HFFc6 (cell line): ENCODE measurements at regions not wholly inside any gene's neighbourhood (a gene's known extent, or its start where the extent isn't known, plus 50 kb on each side); places are given as distances from the start of the nearest gene placed in this dataset.

Experiments
- DNase-seq: peaks from one replicate; pipeline ENCODE4 v3.0.0-alpha.2; 2018
- H3K27ac Mint-ChIP-seq: 2 replicates; pipeline ENCODE4 v1.8.0; 2020; ENCODE audit warnings: mild to moderate bottlenecking, mixed read lengths
- H3K27me3 Mint-ChIP-seq: 2 replicates; pipeline ENCODE4 v1.8.0; 2021; ENCODE audit warnings: mild to moderate bottlenecking, moderate library complexity, mixed read lengths; ENCODE audit not compliant: insufficient read depth
- H3K36me3 Mint-ChIP-seq: 2 replicates; pipeline ENCODE4 v1.8.0; 2021; ENCODE audit warnings: low read depth, mixed read lengths
- H3K4me1 Mint-ChIP-seq: 2 replicates; pipeline ENCODE4 v1.8.0; 2020; ENCODE audit warnings: low read depth, mixed read lengths
- H3K4me3 Mint-ChIP-seq: 2 replicates; pipeline ENCODE4 v1.8.0; 2020; ENCODE audit warnings: mild to moderate bottlenecking, moderate library complexity, mixed read lengths
- H3K9me3 Mint-ChIP-seq: 2 replicates; pipeline ENCODE4 v1.8.0; 2020; ENCODE audit warnings: mild to moderate bottlenecking, mixed read lengths
- CTCF ChIP-seq: fragments of 200-600 bp; sonication (generic); IDR thresholded peaks from 2 replicates; pipeline ENCODE4 v1.5.0; 2021; ENCODE audit warnings: antibody characterized with exemption, mild to moderate bottlenecking

- Mint-ChIP-seq H3K36me3 (no peaks in the 10 kb centered on the region), H3K27me3 (no peaks in the 10 kb centered on the region), H3K27ac (no peak overlapping the region), H3K4me1 (no peaks in the 10 kb centered on the region), H3K9me3 (peaks cover 43% of the 10 kb centered on the region), H3K4me3 (no peak overlapping the region)
- DNase-seq: no peak
- TF ChIP-seq CTCF: no peak
Measured at GRCh38 chr2:80854831-80855230, 550.3 kb upstream of the LRRTM1 start.

- TF ChIP-seq CTCF: no peak
- Mint-ChIP-seq H3K27ac (no peak overlapping the region), H3K4me1 (no peaks in the 10 kb centered on the region), H3K36me3 (no peaks in the 10 kb centered on the region), H3K4me3 (no peak overlapping the region), H3K9me3 (peaks cover 40% of the 10 kb centered on the region), H3K27me3 (no peaks in the 10 kb centered on the region)
- no peak for DNase-seq
Measured at GRCh38 chr2:80852808-80853139, 548.2 kb upstream of the LRRTM1 start.

GRCh38 chr2:80852079-80852807, 547.7 kb upstream of the LRRTM1 start:
- no peak for DNase-seq
- peaks cover 37% of the 10 kb centered on the region for H3K9me3 Mint-ChIP-seq
- no peak overlapping the region for H3K4me3 Mint-ChIP-seq
- H3K4me1 Mint-ChIP-seq: no peaks in the 10 kb centered on the region
- no peaks in the 10 kb centered on the region for H3K36me3 Mint-ChIP-seq
- H3K27ac Mint-ChIP-seq: no peak overlapping the region
- no peak for TF ChIP-seq CTCF
- no peaks in the 10 kb centered on the region for H3K27me3 Mint-ChIP-seq

GRCh38 chr2:80830891-80831290, 526.3 kb upstream of the LRRTM1 start:
- Mint-ChIP-seq H3K4me1 (no peaks in the 10 kb centered on the region), H3K9me3 (peaks cover 27% of the 10 kb centered on the region), H3K27ac (no peak overlapping the region), H3K27me3 (no peaks in the 10 kb centered on the region), H3K4me3 (no peak overlapping the region), H3K36me3 (no peaks in the 10 kb centered on the region)
- DNase-seq: no peak
- no peak for TF ChIP-seq CTCF

- no peak for TF ChIP-seq CTCF
- H3K4me1 Mint-ChIP-seq: no peaks in the 10 kb centered on the region
- no peak overlapping the region for H3K4me3 Mint-ChIP-seq
- no peak overlapping the region for H3K27ac Mint-ChIP-seq
- H3K27me3 Mint-ChIP-seq: no peaks in the 10 kb centered on the region
- no peak for DNase-seq
- H3K9me3 Mint-ChIP-seq: peaks cover 36% of the 10 kb centered on the region
- H3K36me3 Mint-ChIP-seq: no peaks in the 10 kb centered on the region
Measured at GRCh38 chr2:80822999-80823398, 518.4 kb upstream of the LRRTM1 start.
